ENCODE measurements at regions not wholly inside any gene's neighbourhood (a gene's known extent, or its start where the extent isn't known, plus 50 kb on each side); places are given as distances from the start of the nearest gene placed in this dataset.

DNA sequence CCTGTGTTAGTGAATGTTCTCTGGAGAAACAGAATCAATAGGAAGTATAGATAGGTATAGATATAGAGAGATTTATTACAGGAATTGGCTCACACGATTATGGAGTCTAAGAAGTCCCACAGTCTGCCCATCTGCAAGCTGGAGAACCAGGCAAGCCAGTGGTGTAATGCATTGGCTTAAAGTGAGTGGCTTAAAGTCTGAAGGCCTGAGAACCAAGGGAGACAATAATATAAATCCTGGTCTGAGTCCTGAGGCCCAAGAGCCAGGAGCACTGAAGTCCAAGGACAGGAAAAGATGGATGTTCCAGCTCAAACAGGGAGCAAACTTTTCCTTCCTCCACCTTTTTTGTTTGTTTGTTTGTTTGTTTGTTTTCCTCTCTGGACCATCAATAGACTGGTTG, 131.2 kb upstream of the LRFN2 start:
- H3F3A ChIP-seq (ENCODE audit: insufficient read depth, low read length): no peaks in the 10 kb centered on the region
- no peaks in the 10 kb centered on the region for H3K9me2 ChIP-seq (replicated peaks; ENCODE audit: insufficient read depth, low read length)
- H3K9me3 ChIP-seq (replicated peaks; ENCODE audit: insufficient read depth, low read length): no peaks in the 10 kb centered on the region
- no peaks in the 10 kb centered on the region for H3K4me1 ChIP-seq (ENCODE audit: low read length)
- H3K36me3 ChIP-seq (replicated peaks; ENCODE audit: insufficient read depth, low read length): no peaks in the 10 kb centered on the region
- no peaks in the 10 kb centered on the region for H4K20me1 ChIP-seq (ENCODE audit: insufficient read depth, low read length)
- H3K4me2 ChIP-seq (ENCODE audit: low read depth, low read length): no peak overlapping the region
- no peaks in the 10 kb centered on the region for H3K27me3 ChIP-seq (replicated peaks; ENCODE audit: insufficient read depth, low read length)
- DNase-seq: no peak
- H3K27ac ChIP-seq (ENCODE audit: low read length): no peak overlapping the region
- no peak overlapping the region for H3K4me3 ChIP-seq (ENCODE audit: low read length)
- no peaks in the 10 kb centered on the region for H3K79me2 ChIP-seq (ENCODE audit: low read length)
- no peak overlapping the region for H2AFZ ChIP-seq (ENCODE audit: low read length)
- no peak for TF ChIP-seq EZH2phosphoT487 (IDR thresholded peaks at IDR 0.05; ENCODE audit: low read length)
- TF ChIP-seq, protein P1, sequence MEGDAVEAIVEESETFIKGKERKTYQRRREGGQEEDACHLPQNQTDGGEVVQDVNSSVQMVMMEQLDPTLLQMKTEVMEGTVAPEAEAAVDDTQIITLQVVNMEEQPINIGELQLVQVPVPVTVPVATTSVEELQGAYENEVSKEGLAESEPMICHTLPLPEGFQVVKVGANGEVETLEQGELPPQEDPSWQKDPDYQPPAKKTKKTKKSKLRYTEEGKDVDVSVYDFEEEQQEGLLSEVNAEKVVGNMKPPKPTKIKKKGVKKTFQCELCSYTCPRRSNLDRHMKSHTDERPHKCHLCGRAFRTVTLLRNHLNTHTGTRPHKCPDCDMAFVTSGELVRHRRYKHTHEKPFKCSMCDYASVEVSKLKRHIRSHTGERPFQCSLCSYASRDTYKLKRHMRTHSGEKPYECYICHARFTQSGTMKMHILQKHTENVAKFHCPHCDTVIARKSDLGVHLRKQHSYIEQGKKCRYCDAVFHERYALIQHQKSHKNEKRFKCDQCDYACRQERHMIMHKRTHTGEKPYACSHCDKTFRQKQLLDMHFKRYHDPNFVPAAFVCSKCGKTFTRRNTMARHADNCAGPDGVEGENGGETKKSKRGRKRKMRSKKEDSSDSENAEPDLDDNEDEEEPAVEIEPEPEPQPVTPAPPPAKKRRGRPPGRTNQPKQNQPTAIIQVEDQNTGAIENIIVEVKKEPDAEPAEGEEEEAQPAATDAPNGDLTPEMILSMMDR (IDR thresholded peaks at IDR 0.05; ENCODE audit: low read length): no peak
- TF ChIP-seq EZH2 (optimal IDR thresholded peaks at IDR 0.05; ENCODE audit: low read depth, low read length): no peak
- no peak overlapping the region for H3K9ac ChIP-seq (ENCODE audit: low read length)

DNA sequence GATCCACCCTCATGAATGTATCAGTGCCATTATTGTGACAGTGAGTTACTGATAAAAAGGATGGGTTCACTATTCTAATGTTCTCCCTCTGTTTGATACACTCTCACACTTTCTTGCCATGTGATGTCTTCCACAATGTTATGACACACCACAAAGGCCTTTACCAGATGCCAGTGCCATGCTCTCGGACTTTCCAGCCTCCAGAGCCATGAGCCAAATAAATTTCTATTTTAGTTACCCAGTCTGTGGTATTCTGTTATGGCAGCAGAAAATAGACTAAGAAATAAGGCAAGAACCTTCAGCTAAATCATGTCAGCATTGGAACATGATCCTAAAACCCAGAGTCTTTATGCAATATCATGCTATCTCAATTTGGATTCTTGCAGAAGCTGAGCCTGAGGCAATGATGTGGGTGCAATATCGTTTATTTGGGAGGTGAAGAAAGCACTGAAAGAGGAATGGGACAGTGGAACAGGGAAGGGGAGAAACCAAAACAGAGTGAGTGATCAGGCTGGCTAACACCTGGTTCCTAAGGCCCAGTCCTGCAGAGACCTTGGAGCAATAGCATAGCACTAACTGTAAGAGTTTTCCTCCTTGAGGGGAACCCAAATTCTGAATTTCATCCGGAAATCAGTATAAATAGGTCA, 130.4 kb upstream of the LRFN2 start:
- Histone ChIP-seq H3K9ac (ENCODE audit: low read length) (no peak overlapping the region), H2AFZ (ENCODE audit: low read length) (no peak overlapping the region), H3K27ac (ENCODE audit: low read length) (no peak overlapping the region)

DNA sequence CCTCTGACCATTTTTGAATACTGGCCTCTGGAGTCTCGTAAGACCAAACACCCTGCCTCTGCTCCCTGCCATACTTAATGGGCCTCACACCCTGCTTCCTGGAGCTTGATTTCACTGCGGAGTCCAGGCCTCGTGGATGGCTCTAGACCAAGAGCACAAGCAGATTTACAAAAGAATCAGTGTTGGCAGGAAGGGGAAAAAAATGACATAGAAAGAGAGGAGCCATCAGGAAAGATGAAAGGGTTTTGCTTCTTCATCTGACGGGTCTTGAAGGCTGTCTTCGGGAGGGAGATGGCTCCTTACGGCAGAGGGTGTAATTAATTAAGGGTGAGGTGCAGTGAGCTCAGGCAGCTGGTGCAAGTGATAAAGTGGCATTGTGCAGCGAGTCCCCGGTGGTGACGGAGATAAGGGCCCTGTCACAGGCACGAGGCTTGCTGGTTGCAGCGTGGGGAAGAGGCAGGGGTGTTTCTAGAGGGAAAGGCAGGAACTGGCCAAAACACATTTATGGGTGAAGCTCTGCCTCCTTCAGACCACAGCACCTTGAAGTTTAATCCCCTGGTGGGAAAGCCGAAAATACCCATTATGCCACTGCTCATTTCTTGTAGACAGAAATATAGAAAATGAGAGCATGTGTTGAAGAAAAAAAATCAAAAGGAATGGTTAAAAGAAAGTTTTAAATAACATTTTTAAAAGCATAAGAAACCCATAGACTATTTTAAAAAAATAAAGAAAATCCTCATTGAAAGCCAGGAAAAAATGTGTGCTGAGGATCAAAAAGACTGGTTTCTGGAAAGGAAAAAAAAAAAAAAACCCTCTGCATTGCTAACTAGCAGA, 128.6 kb upstream of the LRFN2 start:
- Histone ChIP-seq H3K9me2 (replicated peaks; ENCODE audit: insufficient read depth, low read length) (no peaks in the 10 kb centered on the region), H3F3A (ENCODE audit: insufficient read depth, low read length) (no peaks in the 10 kb centered on the region), H3K9me3 (replicated peaks; ENCODE audit: insufficient read depth, low read length) (no peaks in the 10 kb centered on the region), H3K4me3 (ENCODE audit: low read length) (no peak overlapping the region), H3K9ac (ENCODE audit: low read length) (no peak overlapping the region), H3K36me3 (replicated peaks; ENCODE audit: insufficient read depth, low read length) (no peaks in the 10 kb centered on the region), H2AFZ (ENCODE audit: low read length) (no peak overlapping the region), H3K4me2 (ENCODE audit: low read depth, low read length) (no peak overlapping the region), H3K4me1 (ENCODE audit: low read length) (no peaks in the 10 kb centered on the region), H3K79me2 (ENCODE audit: low read length) (no peaks in the 10 kb centered on the region), H4K20me1 (ENCODE audit: insufficient read depth, low read length) (no peaks in the 10 kb centered on the region), H3K27me3 (replicated peaks; ENCODE audit: insufficient read depth, low read length) (no peaks in the 10 kb centered on the region), H3K27ac (ENCODE audit: low read length) (no peak overlapping the region)
- no peak for TF ChIP-seq EZH2 (optimal IDR thresholded peaks at IDR 0.05; ENCODE audit: low read depth, low read length)
- TF ChIP-seq, protein P1 (IDR thresholded peaks at IDR 0.05; ENCODE audit: low read length): no peak
- TF ChIP-seq EZH2phosphoT487 (IDR thresholded peaks at IDR 0.05; ENCODE audit: low read length): no peak
- DNase-seq: no peak

More for the DNA sequence above, 130.4 kb upstream of the LRFN2 start:
- no peaks in the 10 kb centered on the region for H3K79me2 ChIP-seq (ENCODE audit: low read length)
- no peaks in the 10 kb centered on the region for H4K20me1 ChIP-seq (ENCODE audit: insufficient read depth, low read length)
- no peak overlapping the region for H3K4me3 ChIP-seq (ENCODE audit: low read length)
- H3K27me3 ChIP-seq (replicated peaks; ENCODE audit: insufficient read depth, low read length): no peaks in the 10 kb centered on the region
- H3K4me1 ChIP-seq (ENCODE audit: low read length): no peaks in the 10 kb centered on the region
- H3K36me3 ChIP-seq (replicated peaks; ENCODE audit: insufficient read depth, low read length): no peaks in the 10 kb centered on the region
- H3K9me2 ChIP-seq (replicated peaks; ENCODE audit: insufficient read depth, low read length): no peaks in the 10 kb centered on the region
- TF ChIP-seq EZH2phosphoT487 (IDR thresholded peaks at IDR 0.05; ENCODE audit: low read length) (no peak), EZH2 (optimal IDR thresholded peaks at IDR 0.05; ENCODE audit: low read depth, low read length) (no peak)
- TF ChIP-seq, protein P1 (IDR thresholded peaks at IDR 0.05; ENCODE audit: low read length): no peak
- no peaks in the 10 kb centered on the region for H3K9me3 ChIP-seq (replicated peaks; ENCODE audit: insufficient read depth, low read length)
- no peak overlapping the region for H3K4me2 ChIP-seq (ENCODE audit: low read depth, low read length)
- no peaks in the 10 kb centered on the region for H3F3A ChIP-seq (ENCODE audit: insufficient read depth, low read length)
- no peak for DNase-seq

Measured in MM.1S (cell line).